Peyer's patch (tissue), 4 donors: ENCODE measurements at regions not wholly inside any gene's neighbourhood (a gene's known extent, or its start where the extent isn't known, plus 50 kb on each side); places are given as distances from the start of the nearest gene placed in this dataset.

Experiments
- DNase-seq, 3 donors: peaks; one replicate each; pipeline ENCODE4 v3.0.0-alpha.2; 2017 to 2019
- H3K27ac ChIP-seq, 4 donors: fragments of 200-600 bp; sonication (generic); one replicate each; pipeline ENCODE4 v1.5.1; 2016 to 2019
- H3K27me3 ChIP-seq, 2 donors: fragments of 200-600 bp; sonication (generic); one replicate each; pipeline ENCODE4 v1.5.1; 2019
- H3K36me3 ChIP-seq, 3 donors: fragments of 200-600 bp; sonication (generic); one replicate each; pipeline ENCODE4 v1.5.1; 2016 to 2019
- H3K4me1 ChIP-seq, 4 donors: fragments of 200-600 bp; sonication (generic); one replicate each; pipeline ENCODE4 v1.5.1; 2016 to 2019
- H3K4me3 ChIP-seq, 4 donors: fragments of 200-600 bp; sonication (generic); 1 replicate in 3 of 4; 2 replicates in 1 of 4; pipeline ENCODE4 v1.5.1; 2016 to 2019; ENCODE audit warnings: mild to moderate bottlenecking in 1 of 4
- H3K9me3 ChIP-seq, 4 donors: fragments of 200-600 bp; sonication (generic); one replicate each; pipeline ENCODE4 v1.5.1; 2016 to 2019; ENCODE audit warnings: mild to moderate bottlenecking in 1 of 4
- CTCF ChIP-seq, 6 experiments: fragments of 450-650 bp in 4 of 6; fragments of 200-600 bp in 2 of 6; sonication (generic) in 1 of 6; IDR thresholded peaks; one replicate each; pipeline ENCODE4 v1.5.1; 2017 to 2019; ENCODE audit warnings: antibody characterized with exemption in 6 of 6, mild to moderate bottlenecking in 3 of 6, moderate library complexity in 1 of 6
- POLR2A ChIP-seq, 2 donors: fragments of 450-650 bp; IDR thresholded peaks; one replicate each; pipeline ENCODE4 v1.5.1; 2017; ENCODE audit warnings: antibody characterized with exemption in 2 of 2, mild to moderate bottlenecking in 2 of 2, moderate library complexity in 2 of 2

- H3K4me1 ChIP-seq: no peaks in the 10 kb centered on the region
- TF ChIP-seq CTCF (IDR thresholded peaks at IDR 0.05) (no peak), POLR2A (IDR thresholded peaks at IDR 0.05) (no peak)
- no peaks in the 10 kb centered on the region for H3K9me3 ChIP-seq
- no peak overlapping the region for H3K27ac ChIP-seq
- H3K27me3 ChIP-seq: no peaks in the 10 kb centered on the region
- H3K36me3 ChIP-seq: no peaks in the 10 kb centered on the region
- no peak for DNase-seq
- H3K4me3 ChIP-seq: no peak overlapping the region
These were observed 636.9 kb downstream of the PLCL1 start for GRCh38 chr2:198441246-198441645.

GRCh38 chr2:198440833-198441232, 636.4 kb downstream of the PLCL1 start:
- Histone ChIP-seq H3K4me1 (no peaks in the 10 kb centered on the region), H3K9me3 (no peaks in the 10 kb centered on the region), H3K36me3 (no peaks in the 10 kb centered on the region), H3K27ac (no peak overlapping the region), H3K27me3 (no peaks in the 10 kb centered on the region), H3K4me3 (no peak overlapping the region)
- TF ChIP-seq CTCF (IDR thresholded peaks at IDR 0.05) (no peak), POLR2A (IDR thresholded peaks at IDR 0.05) (no peak)
- no peak for DNase-seq

- Histone ChIP-seq H3K27ac (no peak overlapping the region), H3K9me3 (no peaks in the 10 kb centered on the region), H3K4me3 (no peak overlapping the region), H3K27me3 (no peaks in the 10 kb centered on the region), H3K4me1 (no peaks in the 10 kb centered on the region), H3K36me3 (no peaks in the 10 kb centered on the region)
- no peak for TF ChIP-seq POLR2A (IDR thresholded peaks at IDR 0.05)
- DNase-seq: no peak
These were observed 633.9 kb downstream of the PLCL1 start for GRCh38 chr2:198438331-198438730.

GRCh38 chr2:198424112-198424511, 619.7 kb downstream of the PLCL1 start:
- Histone ChIP-seq H3K27ac (no peak overlapping the region), H3K4me1 (no peaks in the 10 kb centered on the region), H3K4me3 (no peak overlapping the region), H3K27me3 (no peaks in the 10 kb centered on the region), H3K9me3 (no peaks in the 10 kb centered on the region), H3K36me3 (no peaks in the 10 kb centered on the region)
- DNase-seq: no peak
- TF ChIP-seq POLR2A (IDR thresholded peaks at IDR 0.05): no peak
- TF ChIP-seq CTCF (IDR thresholded peaks at IDR 0.05): no peak

GRCh38 chr2:198417836-198418235, 613.4 kb downstream of the PLCL1 start:
- DNase-seq: no peak
- no peak overlapping the region for H3K4me3 ChIP-seq
- TF ChIP-seq CTCF (IDR thresholded peaks at IDR 0.05) (no peak), POLR2A (IDR thresholded peaks at IDR 0.05) (no peak)
- no peaks in the 10 kb centered on the region for H3K36me3 ChIP-seq
- no peaks in the 10 kb centered on the region for H3K9me3 ChIP-seq
- H3K27ac ChIP-seq: no peak overlapping the region
- no peaks in the 10 kb centered on the region for H3K27me3 ChIP-seq
- H3K4me1 ChIP-seq: no peaks in the 10 kb centered on the region

- Histone ChIP-seq H3K27ac (no peak overlapping the region), H3K4me3 (no peak overlapping the region), H3K4me1 (no peaks in the 10 kb centered on the region), H3K9me3 (no peaks in the 10 kb centered on the region), H3K36me3 (no peaks in the 10 kb centered on the region), H3K27me3 (no peaks in the 10 kb centered on the region)
- no peak for DNase-seq
- TF ChIP-seq CTCF (IDR thresholded peaks at IDR 0.05): no peak
- TF ChIP-seq POLR2A (IDR thresholded peaks at IDR 0.05): no peak
These were observed 610.6 kb downstream of the PLCL1 start for GRCh38 chr2:198414976-198415375.
